GM10266 (cell line): ENCODE measurements at regions not wholly inside any gene's neighbourhood (a gene's known extent, or its start where the extent isn't known, plus 50 kb on each side); places are given as distances from the start of the nearest gene placed in this dataset.

Source experiments
- DNase-seq: peaks from one replicate; pipeline ENCODE4 v3.0.0; 2012; ENCODE audit errors: extremely low spot score
- CTCF ChIP-seq: IDR thresholded peaks from 2 replicates; pipeline ENCODE4 v1.5.1; 2012; ENCODE audit warnings: mild to moderate bottlenecking, low read depth; ENCODE audit not compliant: control insufficient read depth, insufficient read depth; ENCODE audit errors: missing control alignments

GRCh38 chr2:60706021-60706420 is 50.0 kb upstream of the PAPOLG start:
- no peak for TF ChIP-seq CTCF
- DNase-seq = no peak
